A204.1 (cell line): ENCODE measurements at regions not wholly inside any gene's neighbourhood (a gene's known extent, or its start where the extent isn't known, plus 50 kb on each side); places are given as distances from the start of the nearest gene placed in this dataset.
"Not testable (repeated sequence)": the region's sequence is repeated elsewhere in the genome, so short reads cannot be mapped to it uniquely, and the experiment has no call there.

ENCODE experiments used
- FAIRE-seq: peaks from 2 replicates; lab custom pipeline; 2012; peaks lifted over from hg19 to GRCh38; lab: Jason Lieb, UNC

DNA sequence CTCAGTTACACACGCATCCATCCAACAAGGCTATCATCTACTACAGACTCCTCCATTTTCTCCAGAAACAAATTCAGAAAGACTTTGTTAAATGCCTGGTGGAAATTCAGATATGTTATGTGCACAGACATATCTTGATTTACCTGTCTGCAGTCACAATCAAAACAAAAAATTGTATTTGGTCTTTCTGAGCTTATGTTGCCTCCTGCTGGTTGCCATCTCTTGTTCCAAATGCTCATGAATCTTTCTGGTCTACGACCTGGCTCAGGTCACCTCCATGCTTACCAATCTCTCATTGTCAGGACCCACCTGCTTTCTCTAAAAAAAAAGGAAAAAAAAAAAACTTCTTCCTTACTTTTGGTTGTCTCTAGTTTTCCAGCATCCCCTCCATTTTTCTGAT, 169.2 kb upstream of the PLXNC1 start:
- no peak for FAIRE-seq

DNA sequence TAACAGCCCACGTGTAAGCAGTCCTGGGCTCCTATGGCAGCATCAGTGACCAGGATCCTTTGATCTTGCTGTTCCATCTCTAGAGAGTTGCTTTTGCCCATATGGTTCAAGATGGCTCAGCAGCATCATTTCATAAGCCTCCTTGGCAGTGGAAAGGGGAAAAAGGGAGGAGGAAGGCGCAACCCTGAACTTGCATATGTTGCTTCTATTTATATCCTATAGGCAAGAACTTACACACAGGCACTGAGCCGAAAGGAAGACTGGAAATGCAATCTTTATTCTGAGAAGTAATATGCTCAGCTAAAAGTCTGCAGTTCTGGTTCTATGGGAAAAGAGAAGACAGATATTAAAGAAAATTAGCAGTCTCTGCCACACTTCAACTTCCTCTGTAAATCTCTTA, 167.7 kb upstream of the PLXNC1 start:
- FAIRE-seq = no peak

DNA sequence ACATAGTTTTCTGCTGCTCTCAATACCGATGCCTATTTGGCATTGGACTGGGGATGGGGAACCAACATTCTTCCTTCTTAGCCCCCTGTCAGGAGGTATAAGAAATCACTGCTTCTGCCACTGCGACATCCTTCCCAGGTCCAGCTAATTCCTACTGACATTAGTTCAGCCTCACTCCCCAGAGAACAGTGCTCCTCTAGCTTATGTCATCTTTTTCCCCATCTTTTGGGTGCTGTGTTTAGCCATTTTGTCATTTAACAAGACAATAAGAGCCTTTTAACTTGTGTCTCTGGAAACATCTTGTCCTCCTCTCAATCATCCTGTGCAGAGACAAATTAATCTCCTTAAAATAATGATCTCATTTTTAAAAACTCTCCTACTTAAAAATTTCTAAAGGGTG, 167.0 kb upstream of the PLXNC1 start:
- no peak for FAIRE-seq

DNA sequence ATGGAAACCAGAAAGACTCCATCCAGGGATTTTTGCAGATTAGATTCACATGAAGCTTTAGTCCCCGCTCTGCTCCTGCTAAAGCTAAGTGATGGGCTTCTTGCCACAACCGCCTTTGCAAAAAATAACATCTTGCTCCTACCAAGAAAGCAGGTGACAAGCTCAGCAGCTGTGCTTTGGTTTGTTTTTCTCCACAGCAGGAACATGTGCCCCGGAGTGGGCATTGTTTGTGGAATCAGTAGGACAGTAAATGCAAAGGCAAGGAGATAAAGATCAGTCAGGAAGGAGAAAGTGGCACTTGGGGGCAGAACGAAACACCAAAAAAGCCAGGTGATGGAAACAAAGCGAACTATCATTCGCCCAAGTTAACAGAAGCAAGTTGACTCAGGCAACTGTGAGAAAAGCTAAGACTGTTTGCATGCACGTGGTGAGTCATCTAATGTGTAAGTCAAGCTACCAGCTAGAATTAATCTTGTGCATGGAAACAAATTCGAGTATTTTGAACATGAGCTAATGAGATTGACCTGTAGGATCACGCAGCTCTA, 165.5 kb upstream of the PLXNC1 start:
- no peak for FAIRE-seq

DNA sequence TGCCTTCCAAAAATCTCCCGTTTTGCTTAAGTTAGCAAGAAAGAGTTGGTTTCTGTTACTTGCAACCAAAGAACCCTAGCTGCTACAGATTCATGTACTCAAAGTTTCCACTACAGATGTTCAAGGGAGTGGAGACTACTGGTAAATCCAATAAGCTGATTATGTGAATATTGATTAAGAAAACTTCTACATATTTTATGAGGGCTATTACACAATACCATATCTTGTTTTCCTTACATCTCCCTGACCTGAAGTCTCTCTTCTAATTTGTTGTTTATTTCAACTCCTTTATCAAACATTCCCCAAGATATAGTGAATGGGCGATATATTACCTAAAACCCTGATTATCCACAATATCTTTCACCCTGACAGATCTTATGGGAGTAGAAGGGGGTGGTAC, 164.4 kb upstream of the PLXNC1 start:
- no peak for FAIRE-seq

DNA sequence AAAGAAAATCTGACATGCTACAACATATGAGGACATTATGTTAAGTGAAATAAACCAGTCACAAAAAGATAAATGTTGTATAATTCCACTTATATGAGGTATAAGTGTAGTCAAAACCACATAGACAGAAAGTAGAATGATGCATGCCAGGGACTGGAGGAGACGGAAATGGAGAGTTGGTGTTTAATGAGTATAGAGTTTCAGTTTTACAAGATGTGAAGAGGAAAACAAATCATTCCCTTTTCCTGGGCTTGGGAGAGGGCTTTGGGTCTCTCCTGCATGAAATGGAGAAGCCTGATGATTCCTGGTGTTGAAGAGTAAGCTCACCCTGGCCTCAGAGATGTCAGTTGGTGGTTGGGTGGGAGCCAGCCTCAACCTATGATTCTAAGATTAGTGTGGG, 158.4 kb upstream of the PLXNC1 start:
- no peak for FAIRE-seq

DNA sequence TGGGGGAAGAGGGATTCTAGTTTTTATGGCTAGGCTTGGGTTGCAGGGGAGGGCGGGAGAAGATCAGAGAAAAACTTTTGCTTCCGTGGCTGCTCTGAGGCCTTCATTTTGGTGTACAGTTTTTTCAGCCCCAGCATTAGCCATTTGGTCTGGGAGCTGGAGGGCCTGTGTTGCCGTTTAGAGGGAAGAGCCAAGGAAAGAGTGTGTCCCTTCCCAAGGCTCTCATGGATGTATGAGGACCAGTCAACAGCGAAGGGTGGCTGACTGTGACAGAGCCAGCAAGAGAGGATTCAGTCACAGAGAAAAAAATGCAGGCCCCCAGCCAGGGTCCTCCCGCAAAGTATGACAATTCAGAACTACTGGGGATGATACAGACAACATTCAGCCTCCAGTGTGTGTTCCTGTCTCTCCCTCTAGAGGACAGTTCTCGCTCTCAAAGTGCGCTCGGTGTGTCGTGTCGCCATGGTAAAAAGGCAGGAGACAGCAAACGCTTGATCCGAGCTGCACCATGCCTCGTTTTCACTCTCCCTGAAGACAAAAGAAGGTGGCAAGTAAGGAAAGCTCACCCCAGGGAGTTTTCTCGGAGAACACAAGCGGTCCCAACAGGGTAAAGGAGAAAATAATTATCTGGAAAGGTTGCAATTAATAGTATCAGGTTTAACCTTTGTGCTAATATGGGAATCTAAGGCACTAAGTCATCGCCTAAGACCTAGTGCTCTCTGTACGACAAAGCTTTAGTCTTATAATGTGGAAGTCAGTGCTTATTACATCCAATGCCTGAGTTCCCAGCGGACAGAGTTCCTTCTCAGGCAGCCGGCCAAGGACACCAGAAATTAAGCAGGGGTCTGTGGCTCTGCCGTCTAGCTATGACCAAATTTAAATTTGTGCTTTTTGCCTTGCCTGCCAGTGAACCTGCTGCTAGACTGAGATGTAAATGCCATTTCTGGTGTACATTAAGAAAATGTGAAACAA, 157.3 kb upstream of the PLXNC1 start:
- no peak for FAIRE-seq

DNA sequence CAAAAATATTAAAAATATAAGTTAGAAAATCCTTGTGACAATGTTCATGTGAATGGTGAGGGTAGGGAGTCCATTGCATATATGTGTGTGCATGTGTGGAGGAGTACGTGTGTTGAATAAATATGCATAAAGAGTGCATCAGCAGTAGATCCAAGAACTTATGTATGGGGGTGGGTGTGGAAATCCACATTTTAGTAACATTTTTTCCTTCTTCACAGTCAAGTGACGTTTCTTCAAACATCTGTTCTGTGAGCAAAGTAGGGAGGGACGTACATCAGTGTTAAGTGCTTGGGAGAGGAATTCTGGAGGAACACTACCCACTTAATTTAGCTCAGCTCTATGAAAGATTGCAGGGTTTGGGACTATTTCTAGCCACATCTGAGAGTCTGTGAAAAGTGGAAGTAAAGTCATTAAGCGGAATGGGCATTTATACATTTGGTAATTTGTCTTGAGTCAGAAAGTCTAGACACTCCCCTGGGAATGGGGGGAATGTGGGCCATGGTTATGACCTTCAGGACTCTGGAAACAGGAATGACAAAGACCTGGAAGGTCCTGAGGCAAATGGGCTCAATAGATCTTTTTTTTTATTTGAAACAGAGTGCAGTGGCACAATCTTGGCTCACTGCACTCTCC, 156.4 kb upstream of the PLXNC1 start:
- FAIRE-seq = no peak

DNA sequence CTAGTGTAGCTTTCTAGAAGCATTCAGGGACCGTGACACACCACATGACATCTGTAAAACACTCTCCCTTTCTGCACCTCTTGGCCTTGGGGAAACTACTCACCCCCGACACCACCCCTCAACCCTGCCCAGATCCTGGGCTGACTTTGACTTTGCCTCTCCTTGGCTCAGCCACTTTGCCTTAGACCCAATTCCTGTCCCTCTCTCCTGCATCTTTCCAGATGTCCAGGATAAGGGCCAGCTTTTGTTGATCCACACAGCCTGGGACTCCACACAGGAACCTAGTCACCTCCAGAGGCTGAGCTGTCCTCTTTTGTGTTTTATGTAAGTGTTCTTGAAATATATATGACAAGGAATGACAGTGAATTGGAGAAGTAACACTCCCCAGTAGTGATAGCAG, 153.7 kb upstream of the PLXNC1 start:
- FAIRE-seq = no peak

DNA sequence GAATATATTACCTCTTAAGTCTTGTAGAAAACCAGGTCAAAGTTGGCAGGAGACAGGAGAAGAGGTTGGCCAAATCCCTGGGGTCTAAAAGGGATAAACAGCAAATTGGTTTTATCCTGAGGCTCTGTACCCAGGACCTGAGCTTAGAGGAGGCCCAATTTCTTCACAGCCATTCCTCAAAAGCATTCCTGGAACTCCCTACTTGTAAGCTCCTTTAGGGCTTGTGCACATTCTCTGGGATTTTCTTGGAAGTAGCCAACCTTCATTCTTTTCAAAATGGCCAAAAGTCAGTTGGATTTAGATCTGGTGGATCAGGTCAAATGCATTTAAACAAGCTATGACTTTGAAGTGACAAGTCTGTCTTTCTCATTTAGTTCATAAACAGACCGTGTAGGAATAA, 152.1 kb upstream of the PLXNC1 start:
- FAIRE-seq = no peak

DNA sequence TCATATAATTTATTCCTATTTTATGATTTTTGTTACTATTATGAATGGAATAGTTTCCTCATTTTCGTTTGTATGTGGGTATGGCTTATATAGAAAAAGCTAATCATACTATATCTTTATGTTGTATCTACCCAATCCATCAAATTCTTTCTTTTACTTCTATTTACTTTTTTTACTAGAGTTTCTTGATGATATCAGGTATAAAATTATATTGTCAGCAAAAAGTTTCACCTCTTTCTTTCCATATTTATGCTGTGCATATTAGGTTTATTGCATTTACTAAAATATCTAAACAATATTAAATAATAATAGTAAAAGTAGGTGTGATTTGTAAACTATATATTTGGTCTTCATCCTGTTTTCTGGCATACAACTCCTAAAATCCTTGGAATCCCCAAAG, 146.7 kb upstream of the PLXNC1 start:
- no peak for FAIRE-seq

DNA sequence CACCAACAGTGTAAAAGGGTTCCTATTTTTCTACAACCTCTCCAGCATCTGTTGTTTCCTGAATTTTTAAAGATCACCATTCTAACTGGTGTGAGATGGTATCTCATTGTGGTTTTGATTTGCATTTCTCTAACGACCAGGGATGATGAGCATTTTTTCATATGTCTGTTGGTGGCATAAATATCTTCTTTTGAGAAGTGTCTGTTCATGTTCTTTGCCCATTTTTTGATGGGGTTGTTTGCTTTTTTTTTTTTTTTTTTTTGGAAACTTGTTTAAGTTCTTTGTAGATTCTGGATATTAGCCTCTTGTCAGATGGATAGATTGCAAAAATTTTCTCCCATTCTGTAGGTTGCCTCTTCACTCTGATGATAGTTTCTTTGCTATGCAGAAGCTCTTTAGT, 145.5 kb upstream of the PLXNC1 start:
- FAIRE-seq = not testable (repeated sequence)

DNA sequence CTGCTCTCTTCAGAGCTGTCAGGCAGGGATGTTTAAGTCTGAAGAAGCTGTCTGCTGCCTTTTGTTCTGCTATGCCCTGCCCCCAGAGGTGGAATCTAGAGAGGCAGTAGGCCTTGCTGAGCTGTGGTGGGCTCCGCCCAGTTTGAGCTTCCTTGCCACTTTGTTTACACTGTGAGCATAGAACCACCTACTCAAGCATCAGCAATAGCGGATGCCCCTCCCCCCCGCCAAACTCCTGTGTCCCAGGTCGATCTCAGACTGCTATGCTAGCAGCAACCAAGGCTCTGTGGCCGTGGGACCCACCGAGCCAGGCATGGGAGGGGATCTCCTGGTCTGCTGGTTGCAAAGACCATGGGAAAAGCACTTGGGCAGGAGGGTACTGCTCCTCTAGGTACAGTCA, 140.5 kb upstream of the PLXNC1 start:
- FAIRE-seq = not testable (repeated sequence)

DNA sequence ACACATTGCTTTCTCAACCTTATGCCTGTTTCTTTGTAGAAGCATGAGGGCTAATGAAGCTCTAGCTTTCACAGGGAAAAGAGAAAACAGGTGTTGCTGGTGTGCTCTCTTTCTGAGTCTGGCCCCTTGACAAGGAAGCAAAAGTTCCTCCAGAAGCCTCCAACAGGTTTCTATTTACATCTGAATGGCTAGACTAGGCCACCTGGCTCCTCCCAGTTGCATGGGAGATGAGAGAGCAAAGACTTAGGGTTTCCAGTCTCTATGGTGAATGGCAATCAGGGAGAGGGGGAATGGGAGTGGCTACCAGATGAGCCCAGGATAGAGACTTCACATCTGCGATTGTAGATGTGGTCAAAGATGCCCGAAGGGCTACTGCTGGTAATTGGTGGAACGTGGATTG, 138.1 kb upstream of the PLXNC1 start:
- no peak for FAIRE-seq

DNA sequence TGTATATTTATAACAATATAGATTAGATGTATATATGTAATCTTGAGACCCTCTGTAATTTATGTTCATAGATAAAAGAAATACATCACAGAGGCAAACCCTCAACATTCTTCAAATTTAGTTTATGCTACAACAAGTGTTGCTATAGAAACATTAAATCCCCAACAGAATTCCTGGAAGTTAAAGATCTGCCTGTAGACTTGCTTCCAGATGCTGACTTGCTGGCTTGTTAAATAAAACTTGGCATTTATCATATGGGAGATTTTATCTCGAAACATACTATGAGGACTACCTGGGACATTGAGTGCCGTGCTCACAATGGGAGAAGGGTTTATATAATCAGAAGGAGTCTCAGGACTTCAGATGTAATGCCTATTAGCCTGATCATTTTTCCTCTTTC, 136.3 kb upstream of the PLXNC1 start:
- no peak for FAIRE-seq

DNA sequence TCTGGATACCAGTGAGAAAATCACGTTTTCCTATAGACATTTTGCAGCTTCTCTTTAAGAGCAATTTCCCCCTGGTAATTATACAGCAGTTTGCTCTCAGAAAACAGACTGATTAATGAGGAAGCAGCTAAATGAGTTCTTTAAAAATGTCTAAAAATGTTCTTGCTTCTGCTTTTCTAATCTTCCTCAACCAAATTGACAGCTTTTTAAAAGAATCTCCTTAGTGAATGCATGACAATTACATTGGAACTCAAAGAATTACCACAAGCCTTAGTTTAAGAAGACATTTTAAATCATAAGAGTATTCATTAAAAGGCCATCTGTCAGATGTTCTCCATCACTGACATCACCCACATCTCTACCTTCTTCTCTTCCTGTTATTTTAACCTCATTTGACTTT, 135.8 kb upstream of the PLXNC1 start:
- no peak for FAIRE-seq

DNA sequence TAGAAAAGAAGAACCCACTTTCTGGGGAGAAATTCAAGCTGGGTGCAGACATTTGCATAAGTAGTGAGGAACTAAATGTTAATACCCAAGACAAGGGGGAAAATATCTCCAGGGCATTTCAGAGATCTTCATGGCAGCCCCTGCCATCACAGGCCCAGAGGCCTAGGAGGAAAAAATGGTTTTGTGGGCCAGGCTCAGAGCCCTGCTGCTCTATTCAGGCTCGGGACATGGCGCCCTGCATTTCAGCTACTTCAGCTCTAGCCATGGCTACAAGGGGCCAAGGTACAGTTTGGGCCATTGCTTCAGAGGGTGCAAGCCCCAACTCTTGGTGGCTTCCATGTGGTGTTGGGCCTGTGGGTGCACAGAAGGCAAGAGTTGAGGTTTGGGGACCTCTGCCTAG, 131.1 kb upstream of the PLXNC1 start:
- FAIRE-seq = not testable (repeated sequence)

DNA sequence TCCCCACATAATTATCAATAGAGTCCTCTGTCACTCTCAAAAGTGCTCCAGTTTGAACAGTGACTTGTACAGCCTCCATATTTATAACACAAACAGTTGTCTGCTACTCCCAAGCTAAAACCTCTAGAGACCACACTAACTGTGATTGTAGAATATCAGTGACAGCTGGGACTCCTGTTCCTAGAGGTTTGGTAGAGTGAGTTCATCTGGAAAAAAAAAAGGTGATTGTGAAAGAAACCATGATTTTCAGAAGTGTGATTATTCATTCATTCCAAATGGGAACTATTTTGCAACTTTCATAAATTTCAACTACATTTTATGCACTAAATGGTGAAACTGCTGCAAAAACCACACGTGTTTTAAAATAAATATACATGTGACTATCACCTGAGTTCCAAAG, 128.0 kb upstream of the PLXNC1 start:
- no peak for FAIRE-seq

DNA sequence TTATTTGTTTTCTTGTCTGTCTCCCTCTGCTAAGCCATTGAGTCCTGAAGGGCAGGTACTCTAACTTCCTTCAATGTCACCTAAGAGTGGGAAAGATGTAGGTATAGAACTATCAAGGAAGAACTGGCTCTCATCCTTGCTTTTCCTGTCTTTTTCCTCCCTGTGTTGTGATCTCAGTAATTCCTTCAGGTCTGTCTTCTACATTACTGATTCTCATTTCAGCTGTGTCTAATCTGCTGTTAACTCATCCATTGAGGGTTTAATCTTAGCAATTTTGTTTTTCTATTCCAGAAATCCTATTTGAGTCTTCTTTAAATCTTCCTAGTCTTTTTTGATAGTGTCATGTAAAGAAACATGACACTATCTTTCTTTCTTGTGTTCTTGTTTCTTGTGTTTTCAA, 124.5 kb upstream of the PLXNC1 start:
- FAIRE-seq = peak; percentile 49

DNA sequence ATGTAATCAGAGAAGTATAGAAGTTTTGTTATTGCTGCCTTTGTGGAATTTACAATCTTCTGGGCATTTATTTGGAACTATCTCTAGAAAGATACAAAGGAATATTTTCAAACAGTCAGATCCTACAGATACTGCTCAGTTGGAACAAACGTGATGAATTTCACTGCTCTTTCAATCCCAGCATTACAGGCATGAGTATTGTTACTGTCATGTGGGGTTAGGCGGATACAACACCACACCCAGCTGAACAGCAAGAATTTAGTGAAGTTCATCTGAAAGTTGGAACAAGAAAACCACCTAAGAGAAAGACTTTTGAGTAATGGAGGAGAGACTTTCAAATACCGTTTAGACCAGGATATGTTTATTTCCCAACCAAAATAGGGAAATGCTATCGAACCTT, 123.3 kb upstream of the PLXNC1 start:
- no peak for FAIRE-seq

DNA sequence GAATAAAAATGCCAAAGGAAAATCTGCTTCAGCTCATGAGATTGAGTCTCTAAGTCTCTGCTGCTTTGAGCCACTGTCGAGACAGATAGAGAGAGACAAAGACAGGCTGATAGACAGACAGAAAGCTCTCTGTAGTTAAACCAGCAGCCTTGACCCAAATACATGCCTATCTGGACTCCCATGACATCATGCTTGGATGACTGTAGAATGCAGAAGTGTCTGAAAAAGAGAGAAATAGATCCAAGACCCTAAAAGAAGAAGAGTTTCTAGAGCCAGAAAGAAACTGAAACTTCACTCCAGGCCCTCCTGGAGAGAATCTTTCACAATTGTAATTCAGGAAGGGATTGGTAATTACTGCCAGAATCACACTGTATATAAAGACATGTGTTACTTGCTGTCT, 122.6 kb upstream of the PLXNC1 start:
- FAIRE-seq = no peak

DNA sequence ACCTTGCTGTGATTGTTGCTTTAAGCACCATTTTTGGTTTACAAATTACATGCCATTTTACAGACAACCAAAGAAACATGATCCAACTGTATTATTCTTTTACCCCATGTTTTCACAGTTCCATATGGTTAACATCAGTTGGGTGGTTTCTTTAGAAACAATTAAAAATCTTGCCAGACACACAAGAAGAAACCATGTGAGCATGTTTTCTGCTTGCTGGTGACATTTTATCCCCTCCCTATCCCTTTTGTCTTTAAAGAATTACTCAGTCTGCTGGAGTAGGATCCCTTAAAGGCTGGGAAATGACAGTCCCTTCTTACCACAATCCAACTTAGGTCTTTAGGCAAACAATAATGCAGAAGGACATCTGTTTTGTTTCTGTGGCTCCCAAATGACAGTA, 121.8 kb upstream of the PLXNC1 start:
- FAIRE-seq = no peak

DNA sequence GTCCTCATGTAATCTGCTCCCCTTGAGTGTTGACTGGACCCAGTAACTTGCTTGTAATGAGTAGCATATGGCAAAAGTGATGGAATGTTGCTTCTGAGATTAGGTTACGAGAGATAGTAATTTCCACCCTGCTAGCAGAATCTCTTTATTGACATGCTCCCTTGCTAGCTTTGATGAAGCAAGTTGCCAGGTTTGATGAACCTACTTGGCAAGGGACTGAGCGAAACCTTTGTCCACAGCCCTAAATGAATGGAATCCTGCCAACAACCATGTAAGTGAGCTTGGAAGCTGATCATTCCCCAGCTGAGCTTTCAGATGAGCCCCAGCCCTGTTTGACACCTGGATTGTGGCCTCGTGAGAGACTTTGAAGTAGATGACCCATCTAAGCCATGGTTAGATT, 120.8 kb upstream of the PLXNC1 start:
- FAIRE-seq = no peak

DNA sequence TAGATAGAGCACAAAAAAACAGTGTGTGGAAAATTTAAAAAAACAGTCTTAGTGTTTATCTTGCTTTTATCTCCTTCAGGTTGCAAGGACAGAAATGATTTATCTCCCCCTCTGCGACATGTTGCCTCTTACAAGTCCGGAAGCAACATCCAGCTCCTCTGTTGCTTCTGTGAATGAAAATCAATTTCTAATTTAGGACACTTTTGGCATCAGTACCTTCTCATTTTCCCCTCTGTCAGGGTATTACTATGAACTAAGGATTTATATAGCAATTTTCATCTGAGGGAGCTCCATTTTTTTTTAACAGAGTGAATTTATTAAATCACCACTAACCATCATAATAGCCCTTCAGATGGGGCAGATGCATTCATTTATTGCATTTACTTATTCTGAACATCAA, 116.6 kb upstream of the PLXNC1 start:
- no peak for FAIRE-seq
